Keratinocyte (primary cell): ENCODE measurements at regions not wholly inside any gene's neighbourhood (a gene's known extent, or its start where the extent isn't known, plus 50 kb on each side); places are given as distances from the start of the nearest gene placed in this dataset.

Experiments
- DNase-seq: peaks from one replicate; pipeline ENCODE4 v3.0.0-alpha.2; 2011; ENCODE audit warnings: low read depth, missing footprints, low spot score
- FAIRE-seq: peaks from 2 replicates; lab custom pipeline; 2011; peaks lifted over from hg19 to GRCh38; lab: Jason Lieb, UNC
- H2AFZ ChIP-seq: 2 replicates; pipeline ENCODE4 v1.6.0; 2012; ENCODE audit warnings: low read length, control low read depth, inconsistent platforms; ENCODE audit not compliant: control insufficient read depth
- H3K27ac ChIP-seq: 2 replicates; pipeline ENCODE4 v1.5.1; 2011; ENCODE audit warnings: low read length; ENCODE audit not compliant: control insufficient read depth, insufficient read depth
- H3K27me3 ChIP-seq: 3 replicates; pipeline ENCODE4 v1.6.0; 2011; ENCODE audit warnings: low read length; ENCODE audit not compliant: control insufficient read depth, insufficient read depth; ENCODE audit errors: extremely low read depth
- H3K36me3 ChIP-seq, 2 experiments: 2 replicates in 1 of 2; 3 replicates in 1 of 2; pipeline ENCODE4 v1.5.1; 2011; ENCODE audit warnings: low read length in 2 of 2, mild to moderate bottlenecking in 1 of 2; ENCODE audit not compliant: control insufficient read depth in 2 of 2, insufficient read depth in 2 of 2; ENCODE audit errors: extremely low read depth in 1 of 2
- H3K4me1 ChIP-seq: 3 replicates; pipeline ENCODE4 v1.5.1; 2011; ENCODE audit warnings: low read length; ENCODE audit not compliant: control insufficient read depth, insufficient read depth; ENCODE audit errors: extremely low read depth
- H3K4me2 ChIP-seq: 3 replicates; pipeline ENCODE4 v1.6.0; 2011; ENCODE audit warnings: low read depth, low read length; ENCODE audit not compliant: control insufficient read depth, insufficient read depth; ENCODE audit errors: extremely low read depth
- H3K4me3 ChIP-seq, 3 experiments: fragments of 200-600 bp in 1 of 3; sonication (generic) in 1 of 3; 2 replicates in 2 of 3; 3 replicates in 1 of 3; pipeline ENCODE4 v1.5.1; 2011 to 2016; ENCODE audit warnings: low read length in 3 of 3, mild to moderate bottlenecking in 3 of 3, control low read depth in 2 of 3, inconsistent platforms in 1 of 3, low read depth in 1 of 3, mixed read lengths in 1 of 3, mixed run types in 1 of 3, moderate library complexity in 1 of 3; ENCODE audit not compliant: control insufficient read depth in 2 of 3, insufficient read depth in 2 of 3; ENCODE audit errors: extremely low read depth in 1 of 3
- H3K79me2 ChIP-seq: 2 replicates; pipeline ENCODE4 v1.6.0; 2012; ENCODE audit warnings: low read length; ENCODE audit not compliant: control insufficient read depth, insufficient read depth
- H3K9ac ChIP-seq: 3 replicates; pipeline ENCODE4 v1.6.0; 2011; ENCODE audit warnings: low read length; ENCODE audit not compliant: control insufficient read depth, insufficient read depth; ENCODE audit errors: extremely low read depth
- H3K9me1 ChIP-seq: 3 replicates; pipeline ENCODE4 v1.6.0; 2011; ENCODE audit warnings: low read length; ENCODE audit not compliant: control insufficient read depth, insufficient read depth; ENCODE audit errors: extremely low read depth
- H3K9me3 ChIP-seq: 2 replicates; pipeline ENCODE4 v1.5.1; 2012; ENCODE audit warnings: low read depth, low read length; ENCODE audit not compliant: control insufficient read depth
- H4K20me1 ChIP-seq: 3 replicates; pipeline ENCODE4 v1.6.0; 2011; ENCODE audit warnings: low read length; ENCODE audit not compliant: control insufficient read depth, insufficient read depth; ENCODE audit errors: extremely low read depth
- EZH2 ChIP-seq: IDR thresholded peaks from one replicate; pipeline ENCODE4 v1.6.1; 2012; ENCODE audit warnings: inconsistent platforms, mild to moderate bottlenecking, low read length, moderate library complexity
- dilution Hi-C: fragments of 300-500 bp; cut with MboI; formaldehyde crosslinking; loops from one replicate; pipeline ENCODE4 v1.7.0; 2020; ENCODE audit warnings: low sequenced_read_pairs; ENCODE audit not compliant: extremely low pct_ligation_motif_present
- TF ChIP-seq, protein P1 (sequence below), 3 experiments: IDR thresholded peaks in 1 of 3; conservative IDR thresholded peaks in 1 of 3; optimal IDR thresholded peaks in 1 of 3; 2 replicates in 2 of 3; 3 replicates in 1 of 3; pipeline versions ENCODE3 to v1.5.1; 2011; ENCODE audit warnings: low read length in 3 of 3, mild to moderate bottlenecking in 3 of 3, moderate library complexity in 2 of 3, control low read depth in 1 of 3, inconsistent platforms in 1 of 3; ENCODE audit not compliant: insufficient read depth in 2 of 3; ENCODE audit errors: extremely low read depth in 1 of 3

- no peak overlapping the region for H2AFZ ChIP-seq
- H3K4me3 ChIP-seq = no peak overlapping the region
- TF ChIP-seq EZH2 = no peak
- TF ChIP-seq, protein P1, sequence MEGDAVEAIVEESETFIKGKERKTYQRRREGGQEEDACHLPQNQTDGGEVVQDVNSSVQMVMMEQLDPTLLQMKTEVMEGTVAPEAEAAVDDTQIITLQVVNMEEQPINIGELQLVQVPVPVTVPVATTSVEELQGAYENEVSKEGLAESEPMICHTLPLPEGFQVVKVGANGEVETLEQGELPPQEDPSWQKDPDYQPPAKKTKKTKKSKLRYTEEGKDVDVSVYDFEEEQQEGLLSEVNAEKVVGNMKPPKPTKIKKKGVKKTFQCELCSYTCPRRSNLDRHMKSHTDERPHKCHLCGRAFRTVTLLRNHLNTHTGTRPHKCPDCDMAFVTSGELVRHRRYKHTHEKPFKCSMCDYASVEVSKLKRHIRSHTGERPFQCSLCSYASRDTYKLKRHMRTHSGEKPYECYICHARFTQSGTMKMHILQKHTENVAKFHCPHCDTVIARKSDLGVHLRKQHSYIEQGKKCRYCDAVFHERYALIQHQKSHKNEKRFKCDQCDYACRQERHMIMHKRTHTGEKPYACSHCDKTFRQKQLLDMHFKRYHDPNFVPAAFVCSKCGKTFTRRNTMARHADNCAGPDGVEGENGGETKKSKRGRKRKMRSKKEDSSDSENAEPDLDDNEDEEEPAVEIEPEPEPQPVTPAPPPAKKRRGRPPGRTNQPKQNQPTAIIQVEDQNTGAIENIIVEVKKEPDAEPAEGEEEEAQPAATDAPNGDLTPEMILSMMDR (optimal IDR thresholded peaks at IDR 0.05 in 1 of 3, IDR thresholded peaks at IDR 0.05 in 1 of 3, conservative IDR thresholded peaks at IDR 0.05 in 1 of 3; ENCODE audit: extremely low read depth in 1 of 3, insufficient read depth in 2 of 3, low read length in 3 of 3) = no peak
- no peaks in the 10 kb centered on the region for H3K36me3 ChIP-seq
- H3K4me2 ChIP-seq = no peak overlapping the region
- no peak overlapping the region for H3K27ac ChIP-seq
- no peaks in the 10 kb centered on the region for H3K27me3 ChIP-seq
- no peaks in the 10 kb centered on the region for H4K20me1 ChIP-seq
- DNase-seq (no peak), FAIRE-seq (no peak)
- H3K9me3 ChIP-seq = no peaks in the 10 kb centered on the region
- no peak overlapping the region for H3K9ac ChIP-seq
- no peaks in the 10 kb centered on the region for H3K4me1 ChIP-seq
- no peaks in the 10 kb centered on the region for H3K79me2 ChIP-seq
- dilution Hi-C loops = no loop called here
- H3K9me1 ChIP-seq = no peaks in the 10 kb centered on the region
Measured at GRCh38 chr12:91542666-91543065, 360.0 kb upstream of the DCN start.

GRCh38 chr12:91542067-91542466 is 359.4 kb upstream of the DCN start:
- Histone ChIP-seq H3K27ac (no peak overlapping the region), H3K27me3 (no peaks in the 10 kb centered on the region), H3K79me2 (no peaks in the 10 kb centered on the region), H4K20me1 (no peaks in the 10 kb centered on the region), H3K9ac (no peak overlapping the region), H3K4me2 (no peak overlapping the region), H3K9me1 (no peaks in the 10 kb centered on the region), H3K36me3 (no peaks in the 10 kb centered on the region), H3K4me3 (no peak overlapping the region), H2AFZ (no peak overlapping the region), H3K9me3 (no peaks in the 10 kb centered on the region), H3K4me1 (no peaks in the 10 kb centered on the region)
- dilution Hi-C loops = no loop called here
- FAIRE-seq (no peak), DNase-seq (no peak)
- TF ChIP-seq, protein P1 (optimal IDR thresholded peaks at IDR 0.05 in 1 of 3, IDR thresholded peaks at IDR 0.05 in 1 of 3, conservative IDR thresholded peaks at IDR 0.05 in 1 of 3; ENCODE audit: extremely low read depth in 1 of 3, insufficient read depth in 2 of 3, low read length in 3 of 3) = no peak
- no peak for TF ChIP-seq EZH2
